BE2C (cell line): ENCODE measurements at regions not wholly inside any gene's neighbourhood (a gene's known extent, or its start where the extent isn't known, plus 50 kb on each side); places are given as distances from the start of the nearest gene placed in this dataset.

ENCODE experiments used
- DNase-seq: peaks from one replicate; pipeline ENCODE4 v3.0.0-alpha.2; 2020
- H3K27me3 ChIP-seq: fragments of 250-450 bp; sonication (Bioruptor Pico); 2 replicates; pipeline ENCODE4 v1.5.1; 2020; ENCODE audit warnings: mild to moderate bottlenecking
- H3K36me3 ChIP-seq: fragments of 250-450 bp; sonication (Bioruptor Pico); 2 replicates; pipeline ENCODE4 v1.5.1; 2020; ENCODE audit warnings: mild to moderate bottlenecking
- H3K4me1 ChIP-seq: fragments of 250-450 bp; sonication (Bioruptor Pico); 2 replicates; pipeline ENCODE4 v1.5.1; 2020
- H3K4me3 ChIP-seq: 2 replicates; pipeline ENCODE4 v1.5.1; 2011; ENCODE audit warnings: low read depth, low read length
- H3K9me3 ChIP-seq: fragments of 250-450 bp; sonication (Bioruptor Pico); 2 replicates; pipeline ENCODE4 v1.5.1; 2020
- TF ChIP-seq, protein P1 (sequence below): IDR thresholded peaks from 2 replicates; pipeline ENCODE4 v1.5.1; 2012; ENCODE audit warnings: mild to moderate bottlenecking, low read depth, low read length

DNA sequence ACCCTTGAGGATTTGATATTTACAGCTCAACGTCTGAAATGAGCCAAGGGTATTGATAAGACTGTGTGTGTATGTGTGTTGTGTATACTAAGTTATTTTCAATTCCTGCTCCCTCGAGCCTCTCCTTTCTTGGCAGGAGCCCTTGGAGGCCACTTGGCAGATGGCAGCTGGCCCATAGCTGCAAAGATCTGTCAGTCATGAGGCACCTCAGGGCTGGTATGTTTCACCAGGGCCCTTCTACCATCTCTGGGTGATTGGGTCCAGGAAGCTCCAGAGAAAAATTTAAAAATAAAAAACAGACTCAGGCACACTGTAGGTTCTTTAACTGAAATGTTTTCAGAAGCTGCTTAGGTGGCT is 355.7 kb downstream of the HAPSTR1 start:
- no peak for DNase-seq
- Histone ChIP-seq H3K36me3 (no peaks in the 10 kb centered on the region), H3K4me1 (no peaks in the 10 kb centered on the region), H3K9me3 (no peaks in the 10 kb centered on the region), H3K4me3 (no peak overlapping the region), H3K27me3 (no peaks in the 10 kb centered on the region)
- TF ChIP-seq, protein P1, sequence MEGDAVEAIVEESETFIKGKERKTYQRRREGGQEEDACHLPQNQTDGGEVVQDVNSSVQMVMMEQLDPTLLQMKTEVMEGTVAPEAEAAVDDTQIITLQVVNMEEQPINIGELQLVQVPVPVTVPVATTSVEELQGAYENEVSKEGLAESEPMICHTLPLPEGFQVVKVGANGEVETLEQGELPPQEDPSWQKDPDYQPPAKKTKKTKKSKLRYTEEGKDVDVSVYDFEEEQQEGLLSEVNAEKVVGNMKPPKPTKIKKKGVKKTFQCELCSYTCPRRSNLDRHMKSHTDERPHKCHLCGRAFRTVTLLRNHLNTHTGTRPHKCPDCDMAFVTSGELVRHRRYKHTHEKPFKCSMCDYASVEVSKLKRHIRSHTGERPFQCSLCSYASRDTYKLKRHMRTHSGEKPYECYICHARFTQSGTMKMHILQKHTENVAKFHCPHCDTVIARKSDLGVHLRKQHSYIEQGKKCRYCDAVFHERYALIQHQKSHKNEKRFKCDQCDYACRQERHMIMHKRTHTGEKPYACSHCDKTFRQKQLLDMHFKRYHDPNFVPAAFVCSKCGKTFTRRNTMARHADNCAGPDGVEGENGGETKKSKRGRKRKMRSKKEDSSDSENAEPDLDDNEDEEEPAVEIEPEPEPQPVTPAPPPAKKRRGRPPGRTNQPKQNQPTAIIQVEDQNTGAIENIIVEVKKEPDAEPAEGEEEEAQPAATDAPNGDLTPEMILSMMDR: no peak

DNA sequence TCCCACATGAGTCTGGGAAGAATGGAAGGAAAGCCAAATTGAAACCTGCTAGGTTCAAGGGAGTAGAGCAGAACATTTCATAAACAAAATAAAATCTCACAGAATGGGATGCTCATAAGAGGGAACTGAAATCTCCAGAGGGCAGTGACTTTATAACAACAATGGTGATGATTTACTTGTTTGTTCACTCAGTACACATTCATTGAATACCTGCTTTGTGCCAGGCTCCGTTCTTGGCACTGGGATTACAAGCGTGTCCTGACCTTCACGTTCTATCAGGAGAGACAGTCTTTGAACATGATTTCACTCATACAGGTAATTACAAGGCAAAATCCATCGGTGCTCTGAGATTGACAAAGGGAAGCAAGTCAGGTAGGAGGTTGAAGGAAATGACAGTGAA is 356.3 kb downstream of the HAPSTR1 start:
- H3K4me1 ChIP-seq: no peaks in the 10 kb centered on the region
- DNase-seq: no peak
- H3K27me3 ChIP-seq: no peaks in the 10 kb centered on the region
- TF ChIP-seq, protein P1: no peak
- no peak overlapping the region for H3K4me3 ChIP-seq
- H3K36me3 ChIP-seq: no peaks in the 10 kb centered on the region
- H3K9me3 ChIP-seq: no peaks in the 10 kb centered on the region

- Histone ChIP-seq H3K4me1 (no peaks in the 10 kb centered on the region), H3K9me3 (no peaks in the 10 kb centered on the region), H3K36me3 (no peaks in the 10 kb centered on the region), H3K27me3 (no peaks in the 10 kb centered on the region), H3K4me3 (no peak overlapping the region)
- no peak for DNase-seq
- TF ChIP-seq, protein P1: no peak
These were observed 358.2 kb downstream of the HAPSTR1 start for GRCh38 chr16:9449597-9449996.

- H3K36me3 ChIP-seq: no peaks in the 10 kb centered on the region
- TF ChIP-seq, protein P1: no peak
- H3K4me1 ChIP-seq: no peaks in the 10 kb centered on the region
- no peaks in the 10 kb centered on the region for H3K27me3 ChIP-seq
- no peaks in the 10 kb centered on the region for H3K9me3 ChIP-seq
- DNase-seq: no peak
- H3K4me3 ChIP-seq: no peak overlapping the region
These were observed 365.8 kb downstream of the HAPSTR1 start for GRCh38 chr16:9457215-9457614.

DNA sequence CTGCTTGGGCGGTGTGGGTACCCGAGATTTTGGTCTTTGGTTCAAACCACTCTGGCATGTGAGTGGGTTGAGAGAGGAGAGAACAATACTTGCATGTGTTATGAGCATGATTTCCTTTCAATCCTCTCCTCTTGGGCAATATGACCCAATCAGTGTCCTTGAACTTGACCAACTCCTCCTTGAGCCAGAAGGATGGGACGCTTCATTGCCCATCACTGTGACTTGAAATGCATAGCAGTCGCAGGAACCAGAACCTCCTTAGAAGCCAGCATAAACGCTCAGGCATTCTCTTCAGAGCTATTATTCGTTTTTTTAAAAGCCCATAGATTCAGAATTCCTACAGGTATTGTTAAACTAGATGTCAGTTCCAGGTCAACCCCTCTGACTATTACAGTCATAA is 367.4 kb downstream of the HAPSTR1 start:
- TF ChIP-seq, protein P1: no peak
- H3K27me3 ChIP-seq: no peaks in the 10 kb centered on the region
- H3K4me1 ChIP-seq: no peaks in the 10 kb centered on the region
- no peaks in the 10 kb centered on the region for H3K9me3 ChIP-seq
- no peaks in the 10 kb centered on the region for H3K36me3 ChIP-seq
- no peak overlapping the region for H3K4me3 ChIP-seq
- no peak for DNase-seq

DNA sequence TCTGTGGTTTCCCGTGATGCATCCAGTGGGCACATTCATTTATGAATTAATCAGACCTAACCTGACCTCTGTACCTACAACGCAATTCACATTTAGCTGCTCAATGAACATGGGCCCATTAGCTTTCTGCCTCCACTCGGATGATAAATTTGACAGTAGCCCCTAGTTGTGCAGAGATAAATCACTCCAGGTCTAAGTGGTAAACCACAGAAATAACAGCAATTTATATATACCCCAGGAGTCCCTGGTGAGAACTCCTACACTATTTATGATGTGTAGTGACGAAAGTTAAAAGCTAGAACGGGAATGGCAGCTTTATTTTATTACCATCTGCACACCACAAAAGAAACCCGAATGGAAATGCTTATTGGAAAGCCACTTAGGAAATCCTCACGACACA is 371.5 kb downstream of the HAPSTR1 start:
- Histone ChIP-seq H3K4me3 (no peak overlapping the region), H3K36me3 (no peaks in the 10 kb centered on the region), H3K9me3 (no peaks in the 10 kb centered on the region), H3K27me3 (no peaks in the 10 kb centered on the region), H3K4me1 (no peaks in the 10 kb centered on the region)
- DNase-seq: no peak
- TF ChIP-seq, protein P1: no peak
